ENCODE measurements at regions not wholly inside any gene's neighbourhood (a gene's known extent, or its start where the extent isn't known, plus 50 kb on each side); places are given as distances from the start of the nearest gene placed in this dataset.

DNA sequence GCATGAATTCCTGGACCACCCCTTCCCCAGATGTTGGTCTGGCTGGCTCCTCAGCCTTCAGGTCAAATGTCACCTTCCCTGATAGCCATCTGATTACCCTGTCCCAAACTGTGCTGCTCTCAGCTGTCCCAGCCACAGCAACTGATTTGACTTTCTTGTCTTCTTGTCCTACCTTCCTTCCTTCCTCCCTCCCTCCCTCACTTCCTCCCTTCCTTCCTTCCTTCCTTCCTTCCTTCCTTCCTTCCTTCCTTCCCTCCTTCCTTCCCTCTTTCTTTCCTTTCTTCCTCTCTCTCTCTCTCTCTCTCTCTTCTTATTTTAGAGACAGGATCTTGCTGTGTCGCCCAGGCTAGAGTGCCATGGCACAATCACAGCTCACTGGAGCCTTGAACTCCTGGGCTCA lies 242.5 kb downstream of the RPS24 start:
- CTCF ChIA-PET, result no interaction called here
- H3K4me1 ChIP-seq (ENCODE audit: control insufficient read depth in 1 of 2, insufficient read depth in 2 of 2, low read length in 2 of 2), result no peaks in the 10 kb centered on the region
- intact Hi-C loops (cut with micrococcal nuclease), result no loop called here
- no peaks in the 10 kb centered on the region for H3K9me3 ChIP-seq (ENCODE audit: control insufficient read depth in 1 of 2, insufficient read depth in 1 of 2, low read depth in 1 of 2, low read length in 2 of 2)
- POLR2A ChIA-PET, result interaction anchor here (0.6 kb wide), 1 partner anchor 202 kb away, joined by 3 read pairs; no protein-coding TSS in a partner anchor
- H3K27me3 ChIP-seq (ENCODE audit: insufficient read depth, low read length), result peaks cover 8% of the 10 kb centered on the region; the same call in 1 of the 2 replicates
- no peak overlapping the region for H3K4me3 ChIP-seq (replicated peaks in 1 of 2; ENCODE audit: low read depth in 1 of 2, low read length in 2 of 2)
- BruUV-seq (replicated peaks), result no TSS peak
- no peak overlapping the region for H3K27ac ChIP-seq (ENCODE audit: low read depth, low read length)
- H3K9me2 ChIP-seq (ENCODE audit: insufficient read depth), result no peaks in the 10 kb centered on the region
- H3K79me2 ChIP-seq (ENCODE audit: insufficient read depth, low read length), result no peaks in the 10 kb centered on the region
- no peaks in the 10 kb centered on the region for H4K20me1 ChIP-seq (ENCODE audit: insufficient read depth)
- TF ChIP-seq EZH2phosphoT487 (IDR thresholded peaks at IDR 0.05; ENCODE audit: borderline replicate concordance), result no peak
- no peak for TF ChIP-seq JUND (IDR thresholded peaks at IDR 0.05)
- no peak for TF ChIP-seq CEBPB (IDR thresholded peaks at IDR 0.05; ENCODE audit: low read depth)
- TF ChIP-seq YY1 (IDR thresholded peaks at IDR 0.05; ENCODE audit: extremely low read depth, insufficient replicate concordance, low read depth, low read length), result no peak
- TF ChIP-seq SRF (IDR thresholded peaks at IDR 0.05; ENCODE audit: low read depth), result no peak
- TF ChIP-seq ZBTB33 (IDR thresholded peaks at IDR 0.05; ENCODE audit: extremely low read depth, insufficient replicate concordance, low read length), result no peak
- H3K4me2 ChIP-seq (ENCODE audit: low read length), result no peak overlapping the region
- ATAC-seq (no peak), DNase-seq (ENCODE audit: low read depth, low spot score) (no peak)
- no peaks in the 10 kb centered on the region for H3K36me3 ChIP-seq (ENCODE audit: control insufficient read depth in 1 of 2, insufficient read depth in 2 of 2, low read length in 2 of 2)
- H2AFZ ChIP-seq (ENCODE audit: low read depth, low read length, poor library complexity, severe bottlenecking), result no peak overlapping the region
- H3K9ac ChIP-seq (ENCODE audit: low read length), result no peak overlapping the region
- RAD21 ChIA-PET (ENCODE audit: low non-redundant PET in 1 of 2, low total read pairs in 2 of 2, uncharacterized antibody in 2 of 2, unreplicated experiment in 2 of 2), result no interaction called here

DNA sequence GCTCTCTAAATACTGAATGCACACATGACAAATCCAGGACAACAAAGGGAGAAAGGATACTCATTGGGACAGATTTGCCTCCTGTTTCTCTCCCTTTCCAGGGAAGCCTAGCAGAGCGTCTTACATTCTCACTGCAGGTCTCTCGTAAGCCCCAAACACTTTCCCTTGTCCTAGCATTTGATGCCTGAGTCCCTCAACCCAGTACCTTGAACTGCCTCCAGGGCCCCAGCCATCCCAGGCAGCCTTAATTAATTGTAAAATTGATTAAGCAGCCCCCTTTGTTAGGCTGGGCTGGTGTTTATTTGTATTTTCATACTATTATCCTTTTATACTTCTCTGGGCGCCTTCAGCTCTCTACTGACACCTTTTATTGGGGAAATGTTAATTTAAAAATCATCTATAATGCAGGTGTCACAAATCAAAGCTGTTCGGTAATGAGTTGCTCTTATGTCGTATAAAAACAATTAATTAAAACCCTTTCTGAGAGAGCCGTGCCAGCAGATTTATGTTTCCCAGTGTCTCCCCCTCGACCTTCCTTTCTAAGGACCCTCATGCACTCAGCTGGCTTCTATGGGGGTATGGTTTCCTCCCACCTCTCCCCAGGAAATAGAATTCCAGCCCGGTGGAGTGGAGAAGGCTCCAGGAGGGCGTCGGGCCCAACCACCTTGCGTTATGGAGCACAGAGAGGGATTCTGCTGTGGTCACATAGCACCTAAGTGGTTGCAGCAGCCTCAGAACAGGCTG lies 243.8 kb downstream of the RPS24 start:
- ATAC-seq, result no peak
- no peak for DNase-seq (ENCODE audit: low read depth, low spot score)
- ChIA-PET POLR2A (no interaction called here), CTCF (no interaction called here), RAD21 (ENCODE audit: low non-redundant PET in 1 of 2, low total read pairs in 2 of 2, uncharacterized antibody in 2 of 2, unreplicated experiment in 2 of 2) (no interaction called here)
- Histone ChIP-seq H3K4me3 (replicated peaks in 1 of 2; ENCODE audit: low read depth in 1 of 2, low read length in 2 of 2) (no peak overlapping the region), H3K4me1 (ENCODE audit: control insufficient read depth in 1 of 2, insufficient read depth in 2 of 2, low read length in 2 of 2) (no peaks in the 10 kb centered on the region), H3K27ac (ENCODE audit: low read depth, low read length) (no peak overlapping the region), H4K20me1 (ENCODE audit: insufficient read depth) (no peaks in the 10 kb centered on the region), H2AFZ (ENCODE audit: low read depth, low read length, poor library complexity, severe bottlenecking) (no peak overlapping the region), H3K79me2 (ENCODE audit: insufficient read depth, low read length) (no peaks in the 10 kb centered on the region), H3K36me3 (ENCODE audit: control insufficient read depth in 1 of 2, insufficient read depth in 2 of 2, low read length in 2 of 2) (no peaks in the 10 kb centered on the region), H3K9me3 (ENCODE audit: control insufficient read depth in 1 of 2, insufficient read depth in 1 of 2, low read depth in 1 of 2, low read length in 2 of 2) (no peaks in the 10 kb centered on the region), H3K9me2 (ENCODE audit: insufficient read depth) (no peaks in the 10 kb centered on the region), H3K4me2 (ENCODE audit: low read length) (no peak overlapping the region), H3K9ac (ENCODE audit: low read length) (no peak overlapping the region), H3K27me3 (ENCODE audit: insufficient read depth, low read length) (peaks cover 8% of the 10 kb centered on the region; the same call in 1 of the 2 replicates)
- intact Hi-C loops (cut with micrococcal nuclease), result no loop called here
- BruUV-seq (replicated peaks), result no TSS peak
- TF ChIP-seq, protein P1, sequence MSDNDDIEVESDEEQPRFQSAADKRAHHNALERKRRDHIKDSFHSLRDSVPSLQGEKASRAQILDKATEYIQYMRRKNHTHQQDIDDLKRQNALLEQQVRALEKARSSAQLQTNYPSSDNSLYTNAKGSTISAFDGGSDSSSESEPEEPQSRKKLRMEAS (IDR thresholded peaks at IDR 0.05), result no peak
- no peak for TF ChIP-seq EZH2 (IDR thresholded peaks at IDR 0.05)
- TF ChIP-seq CBX3 (IDR thresholded peaks at IDR 0.05; ENCODE audit: low read depth), result no peak
- no peak for TF ChIP-seq REST (IDR thresholded peaks at IDR 0.05; ENCODE audit: low read depth)
- TF ChIP-seq CEBPB (IDR thresholded peaks at IDR 0.05; ENCODE audit: low read depth), result no peak
- TF ChIP-seq POLR2A (IDR thresholded peaks at IDR 0.05; ENCODE audit: borderline replicate concordance, extremely low read depth, insufficient read depth, insufficient read length), result no peak
- no peak for TF ChIP-seq POLR2AphosphoS5 (IDR thresholded peaks at IDR 0.05; ENCODE audit: low read depth, low read length)
- no peak for TF ChIP-seq EZH2phosphoT487 (IDR thresholded peaks at IDR 0.05; ENCODE audit: borderline replicate concordance)
- no peak for TF ChIP-seq FOSL1 (IDR thresholded peaks at IDR 0.05; ENCODE audit: low read depth)
- TF ChIP-seq RAD21 (IDR thresholded peaks at IDR 0.05; ENCODE audit: low read depth), result no peak
- TF ChIP-seq SRF (IDR thresholded peaks at IDR 0.05; ENCODE audit: low read depth), result no peak

Measured in HCT116 (cell line).